K562 (cell line): ENCODE measurements at regions not wholly inside any gene's neighbourhood (a gene's known extent, or its start where the extent isn't known, plus 50 kb on each side); places are given as distances from the start of the nearest gene placed in this dataset.

ENCODE experiments used
- ATF1 ChIP-seq, 2 experiments: fragments of 450-650 bp in 1 of 2; IDR thresholded peaks; 2 replicates each; pipeline ENCODE4 v1.6.1; 2016; ENCODE audit warnings: missing compliant biosample characterization in 1 of 2, missing genetic modification characterization in 1 of 2
- DNMT1 ChIP-seq: fragments of 450-650 bp; IDR thresholded peaks from 2 replicates; pipeline ENCODE4 v1.6.1; 2016; ENCODE audit warnings: antibody characterized with exemption, mild to moderate bottlenecking
- GABPB1 ChIP-seq: sonication (generic); formaldehyde crosslinking; IDR thresholded peaks from 2 replicates; pipeline ENCODE4 v1.8.0; 2022; ENCODE audit warnings: mild to moderate bottlenecking, missing genetic modification reagents
- GTF2E2 ChIP-seq: fragments of 200-800 bp; sonication (Bioruptor generic); IDR thresholded peaks from 2 replicates; pipeline ENCODE4 v1.6.1; 2016; ENCODE audit warnings: missing genetic modification characterization, missing compliant biosample characterization
- HDGF ChIP-seq: fragments of 450-650 bp; IDR thresholded peaks from 2 replicates; pipeline ENCODE4 v1.6.1; 2016
- MTA1 ChIP-seq: fragments of 450-650 bp; IDR thresholded peaks from 2 replicates; pipeline ENCODE4 v1.6.1; 2017; ENCODE audit warnings: borderline replicate concordance
- PHTF2 ChIP-seq: fragments of 250-450 bp; sonication (Bioruptor Pico); IDR thresholded peaks from 2 replicates; pipeline ENCODE4 v1.5.0; 2021; ENCODE audit warnings: mild to moderate bottlenecking
- POLR3G ChIP-seq: IDR thresholded peaks from 2 replicates; pipeline ENCODE4 v1.6.1; 2011; ENCODE audit not compliant: insufficient read length, insufficient replicate concordance; ENCODE audit errors: extremely low read depth
- POU5F1 ChIP-seq: fragments of 150-350 bp; IDR thresholded peaks from 2 replicates; pipeline ENCODE4 v1.6.1; 2014; ENCODE audit warnings: borderline replicate concordance, low read length, low read depth, mild to moderate bottlenecking; ENCODE audit not compliant: partially characterized antibody
- PPARD ChIP-seq: fragments of 250-450 bp; sonication (Bioruptor Pico); IDR thresholded peaks from 2 replicates; pipeline ENCODE4 v1.8.0; 2022; ENCODE audit warnings: inconsistent platforms, mild to moderate bottlenecking, moderate library complexity
- SOX6 ChIP-seq: fragments of 450-650 bp; IDR thresholded peaks from 2 replicates; pipeline ENCODE4 v1.6.1; 2014; ENCODE audit warnings: mild to moderate bottlenecking
- SREBF1 ChIP-seq: fragments of 150-350 bp; IDR thresholded peaks from 2 replicates; pipeline ENCODE4 v1.6.1; 2014; ENCODE audit warnings: antibody characterized with exemption, low read depth, low read length, borderline replicate concordance
- TAF1 ChIP-seq: IDR thresholded peaks from 2 replicates; pipeline ENCODE4 v1.6.1; 2011; ENCODE audit warnings: mild to moderate bottlenecking, low read length, moderate library complexity; ENCODE audit not compliant: insufficient read depth, control insufficient read depth, severe bottlenecking; ENCODE audit errors: extremely low read depth
- THRAP3 ChIP-seq: fragments of 450-650 bp; IDR thresholded peaks from 2 replicates; pipeline ENCODE4 v1.6.1; 2016; ENCODE audit warnings: mild to moderate bottlenecking, inconsistent platforms, borderline replicate concordance
- ZFX ChIP-seq: sonication (generic); formaldehyde crosslinking; IDR thresholded peaks from 2 replicates; pipeline ENCODE4 v1.8.0; 2022; ENCODE audit warnings: mild to moderate bottlenecking, missing genetic modification reagents, moderate library complexity
- ZMIZ1 ChIP-seq, 2 experiments: fragments of 150-350 bp in 1 of 2; IDR thresholded peaks; 2 replicates each; pipeline ENCODE4 v1.6.1; 2012 to 2016; ENCODE audit warnings: low read depth in 2 of 2, low read length in 2 of 2, mild to moderate bottlenecking in 1 of 2, moderate library complexity in 1 of 2
- ZNF431 ChIP-seq: sonication (generic); formaldehyde crosslinking; IDR thresholded peaks from 2 replicates; pipeline ENCODE4 v1.8.0; 2022; ENCODE audit warnings: mild to moderate bottlenecking, missing genetic modification reagents
- ZNF707 ChIP-seq: fragments of 250-450 bp; sonication (Bioruptor Pico); conservative IDR thresholded peaks from 2 replicates; pipeline ENCODE4 v1.8.0; 2022; ENCODE audit warnings: inconsistent platforms, mild to moderate bottlenecking, moderate library complexity
- ZNF79 ChIP-seq: fragments of 250-450 bp; sonication (Bioruptor Pico); IDR thresholded peaks from 2 replicates; pipeline ENCODE4 v1.4.0; 2020; ENCODE audit warnings: low read depth, mild to moderate bottlenecking, moderate library complexity
- TF ChIP-seq, protein P1 (sequence below): fragments of 450-650 bp; formaldehyde crosslinking; IDR thresholded peaks from 2 replicates; pipeline ENCODE4 v1.4.0; 2020; ENCODE audit warnings: mild to moderate bottlenecking, moderate library complexity
- TF ChIP-seq, protein P2 (sequence below): IDR thresholded peaks from 2 replicates; pipeline ENCODE4 v1.6.1; 2012; ENCODE audit warnings: low read depth, low read length, improper control_type of control experiment, borderline replicate concordance
- TF ChIP-seq, protein P3 (sequence below): sonication (generic); formaldehyde crosslinking; IDR thresholded peaks from 2 replicates; pipeline ENCODE4 v1.8.1; 2022; ENCODE audit warnings: missing genetic modification reagents

GRCh38 chrX:9342561-9343051, 122.3 kb upstream of the TBL1X start (continued):
- TF ChIP-seq DNMT1 (no peak), THRAP3 (no peak), GABPB1 (CRISPR knock-in tag) (no peak), SREBF1 (no peak), PHTF2 (CRISPR knock-in tag) (no peak), TAF1 (peak; percentile 34), POU5F1 (no peak), HDGF (no peak), MTA1 (no peak), ZNF431 (no peak), ZFX (CRISPR knock-in tag) (peak; percentile 38; the same call in 1 of the 2 replicates), ZNF707 (CRISPR knock-in tag) (no peak), GTF2E2 (no peak), ZMIZ1 (IDR thresholded peaks at IDR 0.05; ENCODE audit: low read depth in 2 of 2, low read length in 2 of 2) (no peak), SOX6 (0 out of 2 replicates have a peak, but pooled peaks have one; percentile 15), ATF1 (CRISPR knock-in tag; IDR thresholded peaks at IDR 0.05) (no peak), ATF1 (tag; IDR thresholded peaks at IDR 0.05) (peak; percentile 46; the same call in 1 of the 2 replicates), POLR3G (no peak), PPARD (CRISPR knock-in tag) (no peak), ZNF79 (no peak)
- TF ChIP-seq, protein P1, sequence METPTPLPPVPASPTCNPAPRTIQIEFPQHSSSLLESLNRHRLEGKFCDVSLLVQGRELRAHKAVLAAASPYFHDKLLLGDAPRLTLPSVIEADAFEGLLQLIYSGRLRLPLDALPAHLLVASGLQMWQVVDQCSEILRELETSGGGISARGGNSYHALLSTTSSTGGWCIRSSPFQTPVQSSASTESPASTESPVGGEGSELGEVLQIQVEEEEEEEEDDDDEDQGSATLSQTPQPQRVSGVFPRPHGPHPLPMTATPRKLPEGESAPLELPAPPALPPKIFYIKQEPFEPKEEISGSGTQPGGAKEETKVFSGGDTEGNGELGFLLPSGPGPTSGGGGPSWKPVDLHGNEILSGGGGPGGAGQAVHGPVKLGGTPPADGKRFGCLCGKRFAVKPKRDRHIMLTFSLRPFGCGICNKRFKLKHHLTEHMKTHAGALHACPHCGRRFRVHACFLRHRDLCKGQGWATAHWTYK: no peak
- TF ChIP-seq, protein P2, sequence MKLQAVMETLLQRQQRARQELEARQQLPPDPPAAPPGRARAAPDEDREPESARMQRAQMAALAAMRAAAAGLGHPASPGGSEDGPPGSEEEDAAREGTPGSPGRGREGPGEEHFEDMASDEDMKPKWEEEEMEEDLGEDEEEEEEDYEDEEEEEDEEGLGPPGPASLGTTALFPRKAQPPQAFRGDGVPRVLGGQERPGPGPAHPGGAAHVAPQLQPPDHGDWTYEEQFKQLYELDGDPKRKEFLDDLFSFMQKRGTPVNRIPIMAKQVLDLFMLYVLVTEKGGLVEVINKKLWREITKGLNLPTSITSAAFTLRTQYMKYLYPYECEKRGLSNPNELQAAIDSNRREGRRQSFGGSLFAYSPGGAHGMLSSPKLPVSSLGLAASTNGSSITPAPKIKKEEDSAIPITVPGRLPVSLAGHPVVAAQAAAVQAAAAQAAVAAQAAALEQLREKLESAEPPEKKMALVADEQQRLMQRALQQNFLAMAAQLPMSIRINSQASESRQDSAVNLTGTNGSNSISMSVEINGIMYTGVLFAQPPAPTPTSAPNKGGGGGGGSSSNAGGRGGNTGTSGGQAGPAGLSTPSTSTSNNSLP: no peak
- TF ChIP-seq, protein P3, sequence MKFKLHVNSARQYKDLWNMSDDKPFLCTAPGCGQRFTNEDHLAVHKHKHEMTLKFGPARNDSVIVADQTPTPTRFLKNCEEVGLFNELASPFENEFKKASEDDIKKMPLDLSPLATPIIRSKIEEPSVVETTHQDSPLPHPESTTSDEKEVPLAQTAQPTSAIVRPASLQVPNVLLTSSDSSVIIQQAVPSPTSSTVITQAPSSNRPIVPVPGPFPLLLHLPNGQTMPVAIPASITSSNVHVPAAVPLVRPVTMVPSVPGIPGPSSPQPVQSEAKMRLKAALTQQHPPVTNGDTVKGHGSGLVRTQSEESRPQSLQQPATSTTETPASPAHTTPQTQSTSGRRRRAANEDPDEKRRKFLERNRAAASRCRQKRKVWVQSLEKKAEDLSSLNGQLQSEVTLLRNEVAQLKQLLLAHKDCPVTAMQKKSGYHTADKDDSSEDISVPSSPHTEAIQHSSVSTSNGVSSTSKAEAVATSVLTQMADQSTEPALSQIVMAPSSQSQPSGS (CRISPR knock-in tag): no peak
